SK-N-SH treated with all-trans-retinoic acid at 6 μM for 48 hours (cell line): ENCODE measurements at regions not wholly inside any gene's neighbourhood (a gene's known extent, or its start where the extent isn't known, plus 50 kb on each side); places are given as distances from the start of the nearest gene placed in this dataset.

Experiments
- ATAC-seq: fragments of 200-7000 bp; cut with Tn5 transposase; 3 replicates; pipeline ENCODE4 v1.9.1; 2020; ENCODE audit warnings: mild to moderate bottlenecking, moderate library complexity
- ARNTL ChIP-seq: fragments of 450-650 bp; formaldehyde crosslinking; IDR thresholded peaks from 2 replicates; pipeline ENCODE4 v1.5.0; 2020; ENCODE audit warnings: low read depth, mild to moderate bottlenecking, moderate library complexity, borderline replicate concordance
- BACH2 ChIP-seq: fragments of 250-450 bp; sonication (Bioruptor Pico); IDR thresholded peaks from 2 replicates; pipeline ENCODE4 v1.9.0; 2021; ENCODE audit warnings: mild to moderate bottlenecking, borderline replicate concordance
- CSDC2 ChIP-seq: fragments of 250-450 bp; sonication (Bioruptor Pico); IDR thresholded peaks from 2 replicates; pipeline ENCODE4 v1.5.0; 2020; ENCODE audit warnings: mild to moderate bottlenecking, moderate library complexity
- ESRRG ChIP-seq: fragments of 250-450 bp; sonication (Bioruptor Pico); IDR thresholded peaks from 2 replicates; pipeline ENCODE4 v1.6.1; 2021; ENCODE audit warnings: mild to moderate bottlenecking
- GLIS3 ChIP-seq: fragments of 250-450 bp; sonication (Bioruptor Pico); IDR thresholded peaks from 2 replicates; pipeline ENCODE4 v1.5.0; 2020; ENCODE audit warnings: mild to moderate bottlenecking, moderate library complexity
- OSR1 ChIP-seq: fragments of 250-450 bp; sonication (Bioruptor Pico); IDR thresholded peaks from 2 replicates; pipeline ENCODE4 v1.8.0; 2022; ENCODE audit warnings: moderate library complexity, mild to moderate bottlenecking, inconsistent platforms
- PPARA ChIP-seq: fragments of 250-450 bp; sonication (Bioruptor Pico); IDR thresholded peaks from 2 replicates; pipeline ENCODE4 v1.5.0; 2020; ENCODE audit warnings: mild to moderate bottlenecking, borderline replicate concordance
- RARB ChIP-seq: fragments of 250-450 bp; sonication (Bioruptor Pico); IDR thresholded peaks from 2 replicates; pipeline ENCODE4 v1.8.0; 2021; ENCODE audit warnings: mild to moderate bottlenecking, moderate library complexity
- SNAI2 ChIP-seq: fragments of 250-450 bp; sonication (Bioruptor Pico); IDR thresholded peaks from 2 replicates; pipeline ENCODE4 v1.5.0; 2020; ENCODE audit warnings: mild to moderate bottlenecking, moderate library complexity
- TCF4 ChIP-seq: fragments of 250-450 bp; sonication (Bioruptor Pico); IDR thresholded peaks from 2 replicates; pipeline ENCODE4 v1.8.0; 2021; ENCODE audit warnings: mild to moderate bottlenecking, moderate library complexity, borderline replicate concordance
- TOX ChIP-seq: fragments of 250-450 bp; sonication (Bioruptor Pico); IDR thresholded peaks from 2 replicates; pipeline ENCODE4 v1.8.0; 2021; ENCODE audit warnings: mild to moderate bottlenecking, moderate library complexity, borderline replicate concordance
- ZC3H10 ChIP-seq: fragments of 250-450 bp; sonication (Bioruptor Pico); IDR thresholded peaks from 2 replicates; pipeline ENCODE4 v1.5.1; 2021; ENCODE audit warnings: mild to moderate bottlenecking, moderate library complexity
- ZFP3 ChIP-seq: fragments of 250-450 bp; sonication (Bioruptor Pico); IDR thresholded peaks from 2 replicates; pipeline ENCODE4 v1.5.0; 2020; ENCODE audit warnings: mild to moderate bottlenecking, moderate library complexity
- ZFP30 ChIP-seq: fragments of 450-650 bp; formaldehyde crosslinking; IDR thresholded peaks from 2 replicates; pipeline ENCODE4 v1.5.0; 2022; ENCODE audit warnings: mild to moderate bottlenecking, moderate library complexity
- ZNF565 ChIP-seq: fragments of 450-650 bp; formaldehyde crosslinking; conservative IDR thresholded peaks from 2 replicates; pipeline ENCODE4 v1.5.0; 2020; ENCODE audit warnings: low read depth, mild to moderate bottlenecking, moderate library complexity
- ZNF8 ChIP-seq: fragments of 450-650 bp; formaldehyde crosslinking; IDR thresholded peaks from 2 replicates; pipeline ENCODE4 v1.5.0; 2020; ENCODE audit warnings: mild to moderate bottlenecking, moderate library complexity
- TF ChIP-seq, protein P1 (sequence below): fragments of 250-450 bp; sonication (Bioruptor Pico); IDR thresholded peaks from 2 replicates; pipeline ENCODE4 v1.8.0; 2020; ENCODE audit warnings: mild to moderate bottlenecking, moderate library complexity, borderline replicate concordance
- TF ChIP-seq, protein P2 (sequence below): fragments of 250-450 bp; sonication (Bioruptor Pico); IDR thresholded peaks from 2 replicates; pipeline ENCODE4 v1.5.0; 2020; ENCODE audit warnings: mild to moderate bottlenecking, moderate library complexity
- TF ChIP-seq, protein P3 (sequence below): fragments of 250-450 bp; sonication (Bioruptor Pico); IDR thresholded peaks from 2 replicates; pipeline ENCODE4 v1.5.1; 2021; ENCODE audit warnings: mild to moderate bottlenecking, moderate library complexity
- TF ChIP-seq, protein P4 (sequence below): fragments of 250-450 bp; sonication (Bioruptor Pico); IDR thresholded peaks from 2 replicates; pipeline ENCODE4 v1.8.0; 2021; ENCODE audit warnings: low read depth, mild to moderate bottlenecking, moderate library complexity, borderline replicate concordance

DNA sequence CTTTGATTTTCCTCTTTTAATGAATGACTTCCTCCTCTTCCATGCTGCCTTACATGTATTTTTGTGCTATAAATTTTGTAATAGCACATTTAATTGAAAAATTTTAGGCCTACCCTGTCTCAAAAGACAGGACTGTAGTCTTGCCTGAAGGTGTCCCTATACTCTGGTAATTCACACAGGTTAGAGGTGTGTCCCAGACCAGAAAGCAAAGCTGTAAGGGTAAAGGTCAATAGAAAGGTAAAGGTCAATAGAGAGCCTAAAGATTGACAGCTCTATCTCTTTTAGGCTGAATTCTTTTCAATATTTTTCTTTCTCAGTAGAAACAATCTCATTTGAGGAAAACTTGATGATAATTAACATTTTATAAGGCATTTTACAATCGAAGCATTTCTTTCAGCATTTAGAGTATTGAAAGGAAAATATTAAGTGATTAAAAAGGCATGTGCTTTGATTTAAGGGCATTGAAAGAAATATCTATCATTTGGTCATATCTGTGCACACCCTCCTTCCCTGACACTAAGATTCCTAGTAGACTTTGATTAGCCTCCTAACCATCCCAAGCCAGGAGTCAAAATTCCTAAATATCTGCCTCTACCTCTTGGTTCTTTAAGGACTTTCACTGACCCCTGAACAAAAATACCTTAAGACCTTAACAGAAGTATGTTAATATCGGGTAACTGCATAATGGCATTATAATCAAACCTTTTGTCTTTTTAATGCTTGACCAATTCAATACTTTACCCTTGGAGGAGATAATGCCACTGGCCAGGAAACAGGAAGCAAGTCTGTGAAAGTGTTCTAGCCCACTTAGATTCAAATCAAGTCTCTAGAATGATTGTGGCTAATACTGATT is 161.8 kb upstream of the DTNA start:
- no peak for ATAC-seq
- TF ChIP-seq ARNTL (CRISPR knock-in tag): no peak
- no peak for TF ChIP-seq SNAI2 (CRISPR knock-in tag)
- TF ChIP-seq, all 23 proteins: peak for 0

DNA sequence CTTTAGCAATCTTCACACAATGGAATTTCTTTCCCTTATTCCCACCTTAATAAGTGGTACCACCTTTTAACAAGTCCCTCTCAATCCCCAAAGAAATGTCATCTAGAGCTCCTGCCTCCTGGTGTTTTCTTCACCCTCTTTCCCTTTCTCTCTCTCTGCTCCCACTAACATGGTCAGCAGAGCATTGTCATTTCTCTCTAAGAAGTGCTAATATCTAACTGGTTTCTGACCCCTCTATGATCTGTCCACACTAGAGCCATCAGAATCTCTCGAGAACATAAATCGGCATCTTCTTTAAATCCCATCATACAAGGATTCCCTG is 161.2 kb upstream of the DTNA start:
- TF ChIP-seq CSDC2 (CRISPR knock-in tag) (no peak), ZNF565 (CRISPR knock-in tag) (no peak), ZFP30 (CRISPR knock-in tag) (no peak), RARB (no peak), SNAI2 (CRISPR knock-in tag) (no peak), ZNF8 (CRISPR knock-in tag) (no peak), ZFP3 (CRISPR knock-in tag) (no peak), ZC3H10 (CRISPR knock-in tag) (no peak), BACH2 (CRISPR knock-in tag) (no peak), PPARA (CRISPR knock-in tag) (no peak), ARNTL (CRISPR knock-in tag) (no peak), TOX (CRISPR knock-in tag) (no peak), ESRRG (no peak), TCF4 (CRISPR knock-in tag) (no peak), OSR1 (no peak)
- TF ChIP-seq, protein P1, sequence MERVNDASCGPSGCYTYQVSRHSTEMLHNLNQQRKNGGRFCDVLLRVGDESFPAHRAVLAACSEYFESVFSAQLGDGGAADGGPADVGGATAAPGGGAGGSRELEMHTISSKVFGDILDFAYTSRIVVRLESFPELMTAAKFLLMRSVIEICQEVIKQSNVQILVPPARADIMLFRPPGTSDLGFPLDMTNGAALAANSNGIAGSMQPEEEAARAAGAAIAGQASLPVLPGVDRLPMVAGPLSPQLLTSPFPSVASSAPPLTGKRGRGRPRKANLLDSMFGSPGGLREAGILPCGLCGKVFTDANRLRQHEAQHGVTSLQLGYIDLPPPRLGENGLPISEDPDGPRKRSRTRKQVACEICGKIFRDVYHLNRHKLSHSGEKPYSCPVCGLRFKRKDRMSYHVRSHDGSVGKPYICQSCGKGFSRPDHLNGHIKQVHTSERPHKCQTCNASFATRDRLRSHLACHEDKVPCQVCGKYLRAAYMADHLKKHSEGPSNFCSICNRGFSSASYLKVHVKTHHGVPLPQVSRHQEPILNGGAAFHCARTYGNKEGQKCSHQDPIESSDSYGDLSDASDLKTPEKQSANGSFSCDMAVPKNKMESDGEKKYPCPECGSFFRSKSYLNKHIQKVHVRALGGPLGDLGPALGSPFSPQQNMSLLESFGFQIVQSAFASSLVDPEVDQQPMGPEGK (CRISPR knock-in tag): no peak
- TF ChIP-seq, protein P2, sequence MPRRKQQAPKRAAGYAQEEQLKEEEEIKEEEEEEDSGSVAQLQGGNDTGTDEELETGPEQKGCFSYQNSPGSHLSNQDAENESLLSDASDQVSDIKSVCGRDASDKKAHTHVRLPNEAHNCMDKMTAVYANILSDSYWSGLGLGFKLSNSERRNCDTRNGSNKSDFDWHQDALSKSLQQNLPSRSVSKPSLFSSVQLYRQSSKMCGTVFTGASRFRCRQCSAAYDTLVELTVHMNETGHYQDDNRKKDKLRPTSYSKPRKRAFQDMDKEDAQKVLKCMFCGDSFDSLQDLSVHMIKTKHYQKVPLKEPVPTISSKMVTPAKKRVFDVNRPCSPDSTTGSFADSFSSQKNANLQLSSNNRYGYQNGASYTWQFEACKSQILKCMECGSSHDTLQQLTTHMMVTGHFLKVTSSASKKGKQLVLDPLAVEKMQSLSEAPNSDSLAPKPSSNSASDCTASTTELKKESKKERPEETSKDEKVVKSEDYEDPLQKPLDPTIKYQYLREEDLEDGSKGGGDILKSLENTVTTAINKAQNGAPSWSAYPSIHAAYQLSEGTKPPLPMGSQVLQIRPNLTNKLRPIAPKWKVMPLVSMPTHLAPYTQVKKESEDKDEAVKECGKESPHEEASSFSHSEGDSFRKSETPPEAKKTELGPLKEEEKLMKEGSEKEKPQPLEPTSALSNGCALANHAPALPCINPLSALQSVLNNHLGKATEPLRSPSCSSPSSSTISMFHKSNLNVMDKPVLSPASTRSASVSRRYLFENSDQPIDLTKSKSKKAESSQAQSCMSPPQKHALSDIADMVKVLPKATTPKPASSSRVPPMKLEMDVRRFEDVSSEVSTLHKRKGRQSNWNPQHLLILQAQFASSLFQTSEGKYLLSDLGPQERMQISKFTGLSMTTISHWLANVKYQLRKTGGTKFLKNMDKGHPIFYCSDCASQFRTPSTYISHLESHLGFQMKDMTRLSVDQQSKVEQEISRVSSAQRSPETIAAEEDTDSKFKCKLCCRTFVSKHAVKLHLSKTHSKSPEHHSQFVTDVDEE (CRISPR knock-in tag): no peak
- TF ChIP-seq, protein P3, sequence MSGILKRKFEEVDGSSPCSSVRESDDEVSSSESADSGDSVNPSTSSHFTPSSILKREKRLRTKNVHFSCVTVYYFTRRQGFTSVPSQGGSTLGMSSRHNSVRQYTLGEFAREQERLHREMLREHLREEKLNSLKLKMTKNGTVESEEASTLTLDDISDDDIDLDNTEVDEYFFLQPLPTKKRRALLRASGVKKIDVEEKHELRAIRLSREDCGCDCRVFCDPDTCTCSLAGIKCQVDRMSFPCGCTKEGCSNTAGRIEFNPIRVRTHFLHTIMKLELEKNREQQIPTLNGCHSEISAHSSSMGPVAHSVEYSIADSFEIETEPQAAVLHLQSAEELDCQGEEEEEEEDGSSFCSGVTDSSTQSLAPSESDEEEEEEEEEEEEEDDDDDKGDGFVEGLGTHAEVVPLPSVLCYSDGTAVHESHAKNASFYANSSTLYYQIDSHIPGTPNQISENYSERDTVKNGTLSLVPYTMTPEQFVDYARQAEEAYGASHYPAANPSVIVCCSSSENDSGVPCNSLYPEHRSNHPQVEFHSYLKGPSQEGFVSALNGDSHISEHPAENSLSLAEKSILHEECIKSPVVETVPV: no peak
- TF ChIP-seq, protein P4, sequence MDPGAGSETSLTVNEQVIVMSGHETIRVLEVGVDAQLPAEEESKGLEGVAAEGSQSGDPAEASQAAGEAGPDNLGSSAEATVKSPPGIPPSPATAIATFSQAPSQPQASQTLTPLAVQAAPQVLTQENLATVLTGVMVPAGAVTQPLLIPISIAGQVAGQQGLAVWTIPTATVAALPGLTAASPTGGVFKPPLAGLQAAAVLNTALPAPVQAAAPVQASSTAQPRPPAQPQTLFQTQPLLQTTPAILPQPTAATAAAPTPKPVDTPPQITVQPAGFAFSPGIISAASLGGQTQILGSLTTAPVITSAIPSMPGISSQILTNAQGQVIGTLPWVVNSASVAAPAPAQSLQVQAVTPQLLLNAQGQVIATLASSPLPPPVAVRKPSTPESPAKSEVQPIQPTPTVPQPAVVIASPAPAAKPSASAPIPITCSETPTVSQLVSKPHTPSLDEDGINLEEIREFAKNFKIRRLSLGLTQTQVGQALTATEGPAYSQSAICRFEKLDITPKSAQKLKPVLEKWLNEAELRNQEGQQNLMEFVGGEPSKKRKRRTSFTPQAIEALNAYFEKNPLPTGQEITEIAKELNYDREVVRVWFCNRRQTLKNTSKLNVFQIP (CRISPR knock-in tag): no peak
- ATAC-seq: no peak

DNA sequence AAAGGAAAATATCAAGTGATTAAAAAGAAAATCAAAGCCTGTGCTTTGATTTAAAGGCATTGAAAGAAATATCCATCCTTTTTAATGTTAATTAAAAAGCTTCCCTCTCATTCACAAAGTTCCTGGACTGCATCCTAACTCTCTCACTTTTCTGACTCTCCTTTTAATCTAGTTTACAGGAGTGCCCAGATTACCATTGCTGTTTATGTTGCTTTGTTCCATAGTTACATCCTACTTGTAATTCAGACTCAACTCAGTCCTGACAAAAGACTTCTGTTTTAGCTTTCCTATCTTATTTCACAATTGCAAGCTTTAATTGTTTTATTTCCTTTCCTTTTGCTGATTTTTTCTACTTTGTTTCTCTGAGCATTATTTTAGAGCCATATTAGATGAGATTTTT is 160.7 kb upstream of the DTNA start:
- TF ChIP-seq, protein P3: no peak
- TF ChIP-seq GLIS3 (no peak), ZC3H10 (CRISPR knock-in tag) (no peak), TOX (CRISPR knock-in tag) (no peak), TCF4 (CRISPR knock-in tag) (no peak), RARB (no peak)
- TF ChIP-seq, protein P1 (CRISPR knock-in tag): no peak
- TF ChIP-seq, all 23 proteins: peak for 0
- no peak for ATAC-seq
